SK-N-SH (cell line): ENCODE measurements at regions not wholly inside any gene's neighbourhood (a gene's known extent, or its start where the extent isn't known, plus 50 kb on each side); places are given as distances from the start of the nearest gene placed in this dataset.

ENCODE experiments used
- CTCF ChIP-seq: fragments of 200-600 bp; sonication (generic); IDR thresholded peaks from 2 replicates; pipeline ENCODE4 v1.6.1; 2017; ENCODE audit warnings: antibody characterized with exemption, mild to moderate bottlenecking, moderate library complexity
- EP300 ChIP-seq, 2 experiments: IDR thresholded peaks; 2 replicates each; pipeline versions ENCODE4 v1.4.0 to v1.6.1; 2012; ENCODE audit warnings: borderline replicate concordance in 1 of 2, low read depth in 1 of 2, low read length in 1 of 2
- NFIC ChIP-seq: IDR thresholded peaks from 2 replicates; pipeline ENCODE4 v1.4.0; 2012; ENCODE audit warnings: borderline replicate concordance
- NRF1 ChIP-seq: IDR thresholded peaks from 2 replicates; pipeline ENCODE4 v1.6.1; 2012; ENCODE audit warnings: low read depth, mild to moderate bottlenecking, low read length
- SIN3A ChIP-seq: IDR thresholded peaks from 2 replicates; pipeline ENCODE4 v1.6.1; 2012; ENCODE audit warnings: low read depth, mild to moderate bottlenecking, low read length, moderate library complexity, borderline replicate concordance

GRCh38 chr10:123442901-123443300 is 223.3 kb upstream of the GPR26 start:
- TF ChIP-seq CTCF (no peak), SIN3A (no peak), EP300 (IDR thresholded peaks at IDR 0.05; ENCODE audit: borderline replicate concordance in 1 of 2, low read depth in 1 of 2, low read length in 1 of 2) (no peak), NFIC (no peak), NRF1 (no peak)
